M059J (cell line): ENCODE measurements at regions not wholly inside any gene's neighbourhood (a gene's known extent, or its start where the extent isn't known, plus 50 kb on each side); places are given as distances from the start of the nearest gene placed in this dataset.

Experiments used
- DNase-seq: peaks from one replicate; pipeline ENCODE4 v3.0.0-alpha.2; 2012; ENCODE audit warnings: low read depth

DNA sequence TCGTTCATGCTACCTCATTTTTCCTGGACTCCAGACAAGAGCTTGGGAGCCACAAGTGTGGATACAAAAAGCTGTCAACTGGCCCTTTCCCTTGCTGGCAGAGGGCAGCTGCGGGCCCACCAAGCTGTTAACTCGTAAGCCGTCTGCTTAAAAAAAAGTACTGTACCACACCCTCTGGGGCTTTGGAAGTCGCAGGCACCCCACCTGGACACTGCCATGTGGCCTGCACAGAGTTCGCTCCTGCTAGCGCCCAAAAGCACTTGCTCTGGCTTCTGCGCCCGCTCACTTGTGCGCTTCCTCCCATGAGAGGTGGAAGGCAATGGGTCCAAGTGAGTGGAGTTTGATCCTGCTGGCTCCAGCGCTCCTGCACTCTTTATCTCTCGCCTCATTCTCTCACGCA, 476.4 kb upstream of the FSTL5 start:
- DNase-seq, result no peak

- DNase-seq, result no peak
Measured at GRCh38 chr4:162634390-162634789, 470.6 kb upstream of the FSTL5 start.

GRCh38 chr4:162622664-162623063, 458.9 kb upstream of the FSTL5 start:
- no peak for DNase-seq

DNA sequence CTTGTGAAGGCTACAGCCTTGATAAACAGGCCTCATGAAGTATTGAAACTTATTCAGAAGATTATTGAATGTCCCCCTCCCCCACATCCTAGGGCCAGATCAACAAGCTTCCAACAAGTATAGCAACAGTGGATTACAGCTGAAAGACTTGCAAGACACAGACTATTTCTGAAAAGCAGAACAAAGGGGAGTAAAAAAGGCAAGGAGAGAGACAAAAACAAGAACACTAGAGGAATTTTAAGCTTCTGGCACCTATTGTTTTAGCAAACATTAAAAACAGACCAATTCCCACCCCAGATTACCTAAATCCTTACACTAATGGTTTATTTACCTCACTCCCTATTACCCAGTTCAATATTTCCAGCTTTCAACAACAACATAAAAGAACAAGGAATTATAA, 446.3 kb upstream of the FSTL5 start:
- no peak for DNase-seq

GRCh38 chr4:162586266-162586665, 422.5 kb upstream of the FSTL5 start:
- DNase-seq, result peak; percentile 11

DNA sequence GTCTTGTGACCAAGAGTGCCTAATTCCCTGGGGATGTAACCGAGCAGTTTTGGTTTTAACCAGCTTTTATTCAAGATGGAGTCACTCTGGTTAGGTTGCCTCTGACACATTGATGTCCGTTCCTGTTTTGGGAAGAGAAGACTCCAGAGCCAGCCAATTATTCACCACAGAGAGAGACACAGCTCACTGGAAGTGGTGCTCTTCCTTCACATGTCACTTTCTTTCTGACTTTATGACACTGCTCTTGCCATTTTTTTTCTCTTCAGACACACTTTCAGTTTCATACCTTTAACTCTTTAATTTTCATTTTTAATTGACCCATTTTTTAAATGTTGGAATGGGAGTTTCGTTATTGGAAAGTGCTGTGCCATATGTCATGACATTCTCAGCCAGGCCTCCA, 418.4 kb upstream of the FSTL5 start:
- no peak for DNase-seq

DNA sequence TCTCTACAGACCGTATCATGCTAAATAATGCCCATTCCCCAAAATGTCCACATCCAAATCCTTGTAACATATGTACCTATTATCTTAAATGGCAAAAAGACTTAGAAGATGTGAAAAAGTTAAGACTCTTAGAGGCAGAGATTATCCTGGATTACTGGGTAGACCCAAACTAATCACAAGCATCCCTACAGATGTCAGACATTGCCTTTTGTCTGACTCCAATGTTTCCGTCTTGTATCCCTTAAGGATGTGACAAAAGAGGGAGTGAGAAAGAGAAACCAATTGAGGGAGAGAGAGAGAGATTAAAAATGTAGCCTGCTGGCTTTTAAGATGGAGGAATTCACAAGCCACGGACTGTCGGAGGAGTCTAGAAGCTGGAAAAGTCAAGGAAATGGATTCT, 401.9 kb upstream of the FSTL5 start:
- no peak for DNase-seq

DNA sequence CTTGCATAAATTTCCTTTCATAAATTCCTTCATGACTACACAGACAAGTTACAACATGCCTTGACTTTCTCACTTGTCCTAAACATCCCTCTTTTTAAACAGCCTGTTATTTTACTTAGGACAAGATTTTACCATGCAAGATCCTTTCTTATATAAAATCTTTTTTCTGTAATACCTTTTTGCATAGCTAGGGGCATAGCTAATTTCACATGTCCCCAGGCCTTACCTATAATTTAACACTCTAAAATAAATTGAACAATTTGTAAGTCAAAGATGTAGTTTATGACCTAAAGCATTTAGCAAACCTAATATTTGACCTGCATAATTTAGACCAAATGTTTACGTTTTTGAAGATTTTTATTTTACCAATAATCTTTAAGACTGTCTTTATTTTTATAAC, 396.3 kb upstream of the FSTL5 start:
- no peak for DNase-seq

GRCh38 chr4:162557516-162558106, 393.8 kb upstream of the FSTL5 start:
- no peak for DNase-seq

DNA sequence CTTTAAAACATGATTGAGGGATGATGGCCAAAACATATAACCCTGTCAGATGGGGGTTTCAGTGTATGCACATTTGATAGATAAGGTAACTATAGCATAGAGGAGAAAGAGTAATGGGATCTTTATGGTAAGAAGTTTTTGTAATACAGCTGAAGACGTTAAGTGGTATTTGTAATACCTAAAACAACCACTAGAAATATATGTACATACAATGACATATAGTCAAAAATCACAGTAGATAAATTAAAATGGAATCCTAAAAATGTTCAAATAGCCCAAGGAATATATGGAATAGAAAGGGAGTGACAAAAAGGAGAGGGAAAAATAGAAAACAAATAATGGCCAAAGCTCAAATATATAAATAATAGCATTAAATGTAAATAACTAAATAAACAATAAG, 371.3 kb upstream of the FSTL5 start:
- no peak for DNase-seq

DNA sequence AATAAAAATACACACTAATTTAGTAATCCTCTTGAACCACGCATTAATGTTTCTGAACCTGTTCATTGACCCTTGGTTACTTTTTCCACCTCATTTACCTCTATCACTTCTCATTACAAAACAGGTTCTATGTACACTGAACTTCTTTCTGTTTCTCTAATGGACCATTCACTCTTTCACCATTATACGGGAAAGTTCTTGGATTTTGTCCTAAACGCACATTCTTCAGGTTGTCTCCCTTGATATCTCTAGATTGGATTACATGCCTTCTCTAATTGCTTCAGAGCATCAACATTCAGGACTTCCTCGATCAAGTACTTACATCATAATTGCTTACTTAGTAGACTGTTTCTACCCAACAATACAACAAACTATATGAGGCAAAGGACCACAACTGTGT, 359.4 kb upstream of the FSTL5 start:
- no peak for DNase-seq

GRCh38 chr4:162522724-162523123, 358.9 kb upstream of the FSTL5 start:
- no peak for DNase-seq

DNA sequence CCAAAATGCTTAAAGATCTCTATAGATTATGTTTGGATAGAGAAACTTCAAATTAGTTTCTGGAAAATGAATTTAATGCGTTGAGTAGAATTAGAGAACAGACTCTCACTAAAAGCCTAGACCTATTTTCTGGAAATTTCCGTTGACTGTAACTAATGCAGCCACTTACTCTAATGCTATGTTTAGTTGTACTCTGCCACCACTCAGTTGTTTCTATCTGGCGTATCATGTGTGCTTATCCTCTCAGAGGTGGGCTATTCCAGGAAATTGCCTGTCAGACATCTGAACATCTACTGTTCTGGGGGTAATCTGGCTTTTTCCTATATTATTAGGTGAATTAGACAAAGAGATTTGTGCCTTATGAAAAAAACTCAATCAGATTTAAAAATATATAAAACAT, 347.1 kb upstream of the FSTL5 start:
- DNase-seq, result no peak

- no peak for DNase-seq
Measured at GRCh38 chr4:162510115-162510514, 346.3 kb upstream of the FSTL5 start.

DNA sequence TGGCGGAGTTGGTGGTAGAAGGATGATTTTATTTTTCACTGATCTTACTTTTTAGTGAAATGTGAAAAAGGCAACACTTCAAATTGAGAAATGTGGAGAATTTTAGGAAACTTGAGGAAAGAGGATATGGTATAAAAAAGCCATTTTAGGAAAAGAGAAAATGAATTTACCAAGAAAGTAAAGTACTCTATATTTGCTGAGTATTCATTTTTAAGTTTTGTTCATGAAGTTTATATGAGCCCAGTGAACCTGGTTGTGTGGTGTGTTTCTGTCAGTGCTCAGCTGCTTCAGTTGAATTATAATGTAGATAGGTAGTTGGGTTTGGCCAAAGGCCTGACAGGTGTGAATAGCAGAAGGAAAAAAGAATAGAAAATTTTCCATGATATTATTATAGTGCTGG, 345.5 kb upstream of the FSTL5 start:
- DNase-seq, result no peak

DNA sequence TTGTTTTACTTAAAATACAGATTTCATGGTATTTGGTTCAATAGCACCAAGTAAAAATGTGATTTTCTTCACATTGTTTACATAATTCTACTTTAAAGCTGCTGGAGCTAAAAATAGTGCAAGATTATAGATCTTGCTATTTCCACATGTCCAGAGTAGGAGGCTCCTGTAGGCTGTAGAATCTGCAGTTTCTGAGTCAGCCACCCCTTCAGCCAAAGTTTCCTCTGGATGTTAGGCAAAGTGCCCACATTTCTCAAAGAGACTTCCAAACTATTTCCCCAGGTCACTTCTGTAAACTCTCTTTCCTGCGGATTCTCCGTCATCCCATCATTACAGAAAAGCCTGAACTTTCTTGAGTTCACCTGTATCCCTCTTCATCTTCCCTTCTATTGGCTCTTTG, 342.5 kb upstream of the FSTL5 start:
- DNase-seq, result peak; percentile 29

DNA sequence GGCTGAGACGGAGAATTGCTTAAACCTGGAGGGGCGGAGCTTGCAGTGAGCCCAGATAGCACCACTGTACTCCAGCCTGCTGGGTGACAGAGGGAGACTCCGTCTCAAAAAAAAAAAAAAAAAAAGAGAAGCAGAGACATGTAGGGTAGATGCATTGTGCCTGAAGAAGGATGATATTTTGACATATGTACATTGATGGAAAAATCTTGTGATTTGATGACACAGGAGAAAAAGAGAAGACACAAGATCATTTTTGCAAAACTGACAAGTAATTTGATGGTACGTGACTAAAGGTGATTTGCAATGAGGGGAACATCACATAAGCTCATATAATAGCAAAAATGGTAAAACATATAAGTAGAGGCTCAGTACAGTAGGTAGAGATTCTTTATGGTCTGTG, 340.1 kb upstream of the FSTL5 start:
- DNase-seq, result no peak

DNA sequence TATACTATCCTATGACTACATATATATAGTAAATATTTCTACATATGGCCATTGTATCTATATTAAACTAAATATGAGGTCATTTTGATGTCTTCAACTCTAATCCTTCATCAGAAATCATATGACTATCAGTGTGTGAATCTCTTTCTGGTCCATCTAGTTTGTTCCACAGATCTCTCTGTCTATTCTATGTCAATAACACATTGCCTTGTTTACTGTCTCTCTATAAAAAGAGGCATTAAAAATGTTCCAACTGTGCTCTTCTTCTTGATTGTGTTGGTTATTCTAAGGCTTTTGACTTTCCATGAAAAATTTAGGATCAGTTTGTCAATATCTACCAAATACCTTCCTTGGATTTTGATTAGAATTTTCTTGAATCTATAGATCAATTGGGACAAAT, 338.3 kb upstream of the FSTL5 start:
- no peak for DNase-seq

GRCh38 chr4:162499478-162499877, 335.7 kb upstream of the FSTL5 start:
- DNase-seq, result no peak

DNA sequence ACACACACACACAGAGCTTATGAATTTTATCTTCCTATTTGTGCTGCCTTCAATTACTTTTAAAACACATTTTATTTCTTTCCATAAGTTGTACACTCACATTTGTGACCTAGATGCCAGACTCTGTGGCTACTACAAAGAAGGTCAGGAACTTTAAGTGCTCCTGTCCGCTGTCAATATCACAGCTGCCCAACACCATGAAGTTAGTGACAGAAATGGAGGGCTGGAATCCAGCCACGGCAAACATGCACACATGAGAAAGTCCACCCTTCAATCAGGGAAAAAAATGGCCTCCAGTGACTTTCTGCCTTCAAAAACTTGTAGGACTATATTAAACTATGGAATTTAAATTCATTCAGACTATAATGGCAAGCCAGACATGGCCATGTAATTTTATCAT, 334.4 kb upstream of the FSTL5 start:
- DNase-seq, result no peak

DNA sequence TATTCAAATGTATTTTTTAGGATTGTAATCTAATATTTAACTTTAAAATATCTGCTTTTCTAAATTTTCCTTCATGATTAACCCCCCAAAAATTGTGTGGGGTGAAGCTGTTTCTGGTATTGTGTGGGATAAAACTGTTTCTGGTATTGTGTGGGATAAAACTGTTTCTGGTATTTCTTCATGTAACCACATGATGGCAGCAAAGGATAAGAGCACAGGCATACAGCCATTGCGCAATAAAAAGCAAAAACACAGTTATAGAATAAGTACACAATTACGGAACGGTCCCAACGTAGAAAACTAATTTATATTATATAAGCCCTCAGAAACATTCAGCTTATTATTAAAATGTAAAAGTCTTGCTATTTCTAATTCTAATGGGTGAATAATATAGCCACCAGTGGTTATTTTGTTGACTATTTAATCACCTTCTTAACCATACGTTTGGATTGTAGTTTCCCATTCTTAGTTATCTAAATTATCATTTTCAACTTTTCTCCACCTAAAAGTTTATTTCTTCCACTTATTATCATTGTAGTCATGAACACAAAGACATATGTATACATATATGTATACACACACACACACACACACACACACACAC, 333.9 kb upstream of the FSTL5 start:
- peak; percentile 16 for DNase-seq

DNA sequence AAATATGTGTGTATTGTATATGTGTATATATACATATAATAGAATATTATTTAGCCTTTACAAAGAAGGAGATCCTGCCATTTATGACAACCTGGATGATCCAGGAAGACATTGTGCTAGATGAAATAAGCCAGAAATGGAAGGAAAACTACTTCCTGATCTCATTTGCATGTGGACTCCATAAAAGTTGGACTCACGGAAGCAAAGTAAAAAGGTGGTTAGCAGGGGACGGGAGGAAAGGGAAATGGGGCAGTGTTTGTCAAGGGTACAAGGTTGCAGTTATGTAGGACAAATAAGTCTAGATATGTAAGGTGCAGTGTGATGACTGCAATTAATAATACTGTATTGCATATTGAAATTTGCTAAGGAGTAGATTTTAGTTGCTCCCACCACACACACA, 331.1 kb upstream of the FSTL5 start:
- no peak for DNase-seq

GRCh38 chr4:162485486-162485885, 321.7 kb upstream of the FSTL5 start:
- DNase-seq, result peak; percentile 75

DNA sequence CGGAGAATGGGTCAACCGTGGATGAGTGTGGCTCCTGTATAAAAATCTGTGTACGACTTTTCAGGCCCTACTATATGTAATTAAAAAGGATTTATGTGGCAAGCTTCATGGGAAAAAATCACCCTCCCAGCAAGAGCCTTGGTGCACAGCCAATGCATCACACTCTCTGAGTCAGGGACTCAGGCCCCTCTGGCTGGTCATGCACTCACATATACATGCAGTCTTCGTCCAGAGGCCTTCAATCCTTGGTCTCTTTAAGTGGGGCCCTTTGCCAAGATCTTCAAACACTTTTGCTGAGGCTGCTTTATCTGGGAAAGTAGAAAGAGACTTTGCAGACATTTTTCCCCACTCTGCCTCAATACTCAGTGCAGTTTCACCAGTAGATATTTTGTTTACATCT, 311.4 kb upstream of the FSTL5 start:
- DNase-seq, result peak; percentile 5
